ENCODE measurements at regions not wholly inside any gene's neighbourhood (a gene's known extent, or its start where the extent isn't known, plus 50 kb on each side); places are given as distances from the start of the nearest gene placed in this dataset.

DNA sequence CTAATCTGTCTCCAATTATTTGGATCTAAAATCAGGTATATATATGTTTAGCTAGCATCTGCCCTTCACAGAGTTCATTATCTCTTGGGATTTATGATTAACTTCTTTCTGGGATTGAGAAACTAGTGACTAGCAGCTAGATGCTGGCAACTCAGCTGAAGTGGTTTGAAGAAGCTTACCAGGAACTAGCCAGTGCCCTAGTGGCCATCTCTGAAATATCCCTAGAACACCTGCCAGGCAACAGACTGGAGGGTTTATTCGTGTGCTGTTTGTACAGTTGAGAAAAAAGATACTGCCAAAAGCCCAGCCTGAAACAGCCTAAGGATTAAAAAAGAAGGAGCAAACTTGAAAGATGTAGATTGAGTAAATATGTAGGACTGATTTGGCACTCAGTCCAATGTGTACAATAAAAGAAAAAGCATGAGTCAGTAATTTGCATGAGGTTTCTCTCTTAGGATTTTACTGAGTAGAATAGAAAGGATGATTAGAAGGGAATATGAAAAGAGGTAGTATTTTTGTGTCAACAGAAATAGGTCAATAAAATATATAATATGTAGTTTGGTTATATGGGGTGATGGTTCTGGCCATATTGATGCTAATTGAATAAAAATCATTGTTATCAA lies 1144.6 kb upstream of the ADGRL2 start:
- Histone ChIP-seq H3K36me3 (replicated peaks in 1 of 2; ENCODE audit: control insufficient read depth in 1 of 2, insufficient read depth in 2 of 2, low read length in 2 of 2) (no peaks in the 10 kb centered on the region), H3K9me3 (replicated peaks in 1 of 2; ENCODE audit: control insufficient read depth in 1 of 2, insufficient read depth in 1 of 2, low read length in 2 of 2) (no peaks in the 10 kb centered on the region), H4K20me1 (ENCODE audit: insufficient read depth, low read length) (no peaks in the 10 kb centered on the region), H3K4me2 (replicated peaks; ENCODE audit: extremely low read depth, low read length, poor library complexity, severe bottlenecking) (no peak overlapping the region), H3K4me3 (replicated peaks in 1 of 3; ENCODE audit: low read depth in 2 of 3, low read length in 3 of 3) (no peak overlapping the region), H3K9ac (ENCODE audit: insufficient read depth, low read length, poor library complexity, severe bottlenecking) (no peak overlapping the region), H3K79me2 (ENCODE audit: insufficient read depth, low read length) (no peaks in the 10 kb centered on the region), H2AFZ (ENCODE audit: insufficient read depth, low read depth, low read length, poor library complexity, severe bottlenecking) (no peak overlapping the region), H3K27me3 (ENCODE audit: control insufficient read depth in 2 of 2, insufficient read depth in 2 of 2, low read length in 2 of 2) (no peaks in the 10 kb centered on the region), H3K4me1 (ENCODE audit: control insufficient read depth in 1 of 2, insufficient read depth in 2 of 2, low read length in 2 of 2) (no peaks in the 10 kb centered on the region), H3K27ac (ENCODE audit: low read depth in 1 of 2, low read length in 2 of 2) (no peak overlapping the region)
- TF ChIP-seq, protein P1, sequence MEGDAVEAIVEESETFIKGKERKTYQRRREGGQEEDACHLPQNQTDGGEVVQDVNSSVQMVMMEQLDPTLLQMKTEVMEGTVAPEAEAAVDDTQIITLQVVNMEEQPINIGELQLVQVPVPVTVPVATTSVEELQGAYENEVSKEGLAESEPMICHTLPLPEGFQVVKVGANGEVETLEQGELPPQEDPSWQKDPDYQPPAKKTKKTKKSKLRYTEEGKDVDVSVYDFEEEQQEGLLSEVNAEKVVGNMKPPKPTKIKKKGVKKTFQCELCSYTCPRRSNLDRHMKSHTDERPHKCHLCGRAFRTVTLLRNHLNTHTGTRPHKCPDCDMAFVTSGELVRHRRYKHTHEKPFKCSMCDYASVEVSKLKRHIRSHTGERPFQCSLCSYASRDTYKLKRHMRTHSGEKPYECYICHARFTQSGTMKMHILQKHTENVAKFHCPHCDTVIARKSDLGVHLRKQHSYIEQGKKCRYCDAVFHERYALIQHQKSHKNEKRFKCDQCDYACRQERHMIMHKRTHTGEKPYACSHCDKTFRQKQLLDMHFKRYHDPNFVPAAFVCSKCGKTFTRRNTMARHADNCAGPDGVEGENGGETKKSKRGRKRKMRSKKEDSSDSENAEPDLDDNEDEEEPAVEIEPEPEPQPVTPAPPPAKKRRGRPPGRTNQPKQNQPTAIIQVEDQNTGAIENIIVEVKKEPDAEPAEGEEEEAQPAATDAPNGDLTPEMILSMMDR (IDR thresholded peaks at IDR 0.05), result no peak
- H3K36me3 Mint-ChIP-seq, result no peaks in the 10 kb centered on the region
- H3K27ac Mint-ChIP-seq, result no peak overlapping the region
- no CpG with 5 or more reads among the region's 1 CpG for WGBS (ENCODE audit: insufficient coverage)
- peaks cover 0 to 16% (median 7%) of the 10 kb centered on the region in 7 donors for H3K9me3 Mint-ChIP-seq
- no peaks in the 10 kb centered on the region for H3K27me3 Mint-ChIP-seq (ENCODE audit: low read depth in 3 of 3)
- H3K4me1 Mint-ChIP-seq, result no peaks in the 10 kb centered on the region
- intact Hi-C loops (cut with micrococcal nuclease), result no loop called here
- no peak overlapping the region for H3K4me3 Mint-ChIP-seq
- DNase-seq, result no peak

DNA sequence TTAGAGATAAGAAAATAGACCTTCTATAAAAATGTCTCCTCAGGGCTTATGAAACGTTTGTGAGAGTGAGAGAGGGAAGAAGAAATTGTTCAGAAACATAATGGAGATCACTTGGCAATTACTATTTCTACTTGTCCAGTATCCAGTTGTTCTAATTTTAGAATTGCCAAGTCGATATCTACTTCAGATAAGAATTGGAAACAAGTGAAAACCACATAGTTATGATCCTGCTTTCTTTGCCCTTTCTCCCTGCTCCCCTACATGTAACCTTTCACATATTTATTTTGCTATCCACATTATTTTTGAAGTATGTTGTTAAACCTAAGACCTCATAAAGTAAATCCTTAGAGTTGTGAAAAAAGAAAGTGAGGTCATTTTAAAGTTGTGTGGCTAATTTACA lies 1154.7 kb upstream of the ADGRL2 start:
- no peak for DNase-seq
- Histone ChIP-seq H3K9ac (ENCODE audit: insufficient read depth, low read length, poor library complexity, severe bottlenecking) (no peak overlapping the region), H3K27me3 (ENCODE audit: control insufficient read depth in 2 of 2, insufficient read depth in 2 of 2, low read length in 2 of 2) (no peaks in the 10 kb centered on the region), H3K4me3 (replicated peaks in 1 of 3; ENCODE audit: low read depth in 2 of 3, low read length in 3 of 3) (no peak overlapping the region), H3K27ac (ENCODE audit: low read depth in 1 of 2, low read length in 2 of 2) (no peak overlapping the region), H3K36me3 (replicated peaks in 1 of 2; ENCODE audit: control insufficient read depth in 1 of 2, insufficient read depth in 2 of 2, low read length in 2 of 2) (no peaks in the 10 kb centered on the region), H2AFZ (ENCODE audit: insufficient read depth, low read depth, low read length, poor library complexity, severe bottlenecking) (no peak overlapping the region), H3K79me2 (ENCODE audit: insufficient read depth, low read length) (no peaks in the 10 kb centered on the region), H3K9me3 (replicated peaks in 1 of 2; ENCODE audit: control insufficient read depth in 1 of 2, insufficient read depth in 1 of 2, low read length in 2 of 2) (no peaks in the 10 kb centered on the region), H3K4me2 (replicated peaks; ENCODE audit: extremely low read depth, low read length, poor library complexity, severe bottlenecking) (no peak overlapping the region), H4K20me1 (ENCODE audit: insufficient read depth, low read length) (no peaks in the 10 kb centered on the region), H3K4me1 (ENCODE audit: control insufficient read depth in 1 of 2, insufficient read depth in 2 of 2, low read length in 2 of 2) (no peaks in the 10 kb centered on the region)
- Mint-ChIP-seq H3K9me3 (peaks cover 0 to 5% (median 3%) of the 10 kb centered on the region in 7 donors), H3K4me3 (no peak overlapping the region), H3K4me1 (no peaks in the 10 kb centered on the region), H3K27me3 (ENCODE audit: low read depth in 3 of 3) (peaks cover 1 to 2% (median 2%) of the 10 kb centered on the region in 3 donors), H3K27ac (no peak overlapping the region), H3K36me3 (no peaks in the 10 kb centered on the region)
- TF ChIP-seq, protein P1 (IDR thresholded peaks at IDR 0.05), result no peak
- intact Hi-C loops (cut with micrococcal nuclease), result no loop called here
- 100% methylated on average over 1 of the region's 2 CpGs for WGBS (ENCODE audit: insufficient coverage)
